H1 (cell line): ENCODE measurements at regions not wholly inside any gene's neighbourhood (a gene's known extent, or its start where the extent isn't known, plus 50 kb on each side); places are given as distances from the start of the nearest gene placed in this dataset.

Source experiments
- CTCF ChIA-PET: fragments of 300-600 bp; sonication (Branson Sonifier 250); formaldehyde crosslinking; loops from one replicate; lab custom pipeline; 2021; ENCODE audit not compliant: partially characterized antibody; lab: Charles Lee
- POLR2A ChIA-PET: fragments of 300-600 bp; sonication (Branson Sonifier 250); formaldehyde crosslinking; loops from one replicate; lab custom pipeline; 2021; ENCODE audit warnings: inconsistent platforms; ENCODE audit not compliant: partially characterized antibody; lab: Charles Lee
- DNase-seq, 2 experiments: peaks; one replicate each; pipeline versions ENCODE4 v3.0.0 to v3.0.0-alpha.2; 2010 to 2022; ENCODE audit warnings: low spot score in 2 of 2, low read depth in 1 of 2, mixed read lengths in 1 of 2
- FAIRE-seq: peaks from 2 replicates; lab custom pipeline; 2011; peaks lifted over from hg19 to GRCh38; lab: Jason Lieb, UNC
- H2AFZ ChIP-seq: 2 replicates; pipeline ENCODE4 v1.8.1; 2012; ENCODE audit warnings: low read length, inconsistent platforms
- H2AK5ac ChIP-seq: 2 replicates; pipeline ENCODE4 v1.6.1; 2013; ENCODE audit warnings: low read depth, low read length
- H2BK120ac ChIP-seq: replicated peaks from 2 replicates; pipeline ENCODE3; 2013; ENCODE audit warnings: low read depth, low read length, inconsistent platforms
- H2BK12ac ChIP-seq: 2 replicates; pipeline ENCODE4 v1.6.1; 2013; ENCODE audit warnings: low read depth, low read length
- H2BK15ac ChIP-seq: 2 replicates; pipeline ENCODE4 v1.6.1; 2013; ENCODE audit warnings: low read length
- H2BK20ac ChIP-seq: 2 replicates; pipeline ENCODE4 v1.6.1; 2013; ENCODE audit warnings: low read length
- H2BK5ac ChIP-seq: 2 replicates; pipeline ENCODE4 v1.6.1; 2013; ENCODE audit warnings: low read depth, low read length
- H3K14ac ChIP-seq: 2 replicates; pipeline ENCODE4 v1.6.1; 2013; ENCODE audit warnings: inconsistent platforms; ENCODE audit not compliant: insufficient read length
- H3K18ac ChIP-seq: 2 replicates; pipeline ENCODE4 v1.6.1; 2013; ENCODE audit warnings: low read length; ENCODE audit errors: extremely low read depth
- H3K23ac ChIP-seq: 2 replicates; pipeline ENCODE4 v1.6.1; 2013; ENCODE audit warnings: inconsistent platforms; ENCODE audit not compliant: insufficient read length
- H3K23me2 ChIP-seq: 2 replicates; pipeline ENCODE4 v1.6.1; 2013; ENCODE audit warnings: low read depth, low read length
- H3K27ac ChIP-seq: 2 replicates; pipeline ENCODE4 v1.6.1; 2011; ENCODE audit warnings: low read depth, low read length, inconsistent platforms
- H3K27me3 ChIP-seq, 4 experiments: replicated peaks in 1 of 4; 1 replicate in 1 of 4; 2 replicates in 3 of 4; pipeline versions ENCODE4 v1.6.1 to v1.8.1; 2011 to 2013; ENCODE audit warnings: low read length in 3 of 4, mild to moderate bottlenecking in 3 of 4, inconsistent platforms in 2 of 4, mixed read lengths in 2 of 4, moderate library complexity in 1 of 4; ENCODE audit not compliant: control insufficient read depth in 3 of 4, insufficient read depth in 3 of 4; ENCODE audit errors: extremely low read depth in 1 of 4
- H3K36me3 ChIP-seq, 4 experiments: 2 replicates each; pipeline versions ENCODE4 v1.6.1 to v1.8.1; 2011 to 2013; ENCODE audit warnings: mild to moderate bottlenecking in 4 of 4, low read length in 3 of 4, moderate library complexity in 2 of 4, control low read depth in 1 of 4, inconsistent platforms in 1 of 4; ENCODE audit not compliant: insufficient read depth in 4 of 4, control insufficient read depth in 2 of 4
- H3K4ac ChIP-seq: replicated peaks from 2 replicates; pipeline ENCODE3; 2013; ENCODE audit warnings: low read length, low read depth, mixed read lengths, inconsistent platforms; ENCODE audit not compliant: insufficient read length
- H3K4me1 ChIP-seq, 4 experiments: replicated peaks in 1 of 4; 1 replicate in 1 of 4; 2 replicates in 3 of 4; pipeline versions ENCODE4 v1.6.1 to v1.8.1; 2011 to 2013; ENCODE audit warnings: low read length in 3 of 4, inconsistent platforms in 2 of 4, mixed read lengths in 1 of 4; ENCODE audit not compliant: insufficient read depth in 4 of 4, control insufficient read depth in 3 of 4
- H3K4me2 ChIP-seq, 2 experiments: 2 replicates each; pipeline versions ENCODE4 v1.6.1 to v1.8.1; 2011 to 2013; ENCODE audit warnings: low read depth in 2 of 2, low read length in 2 of 2, control low read depth in 1 of 2, inconsistent platforms in 1 of 2, mild to moderate bottlenecking in 1 of 2; ENCODE audit not compliant: insufficient read depth in 1 of 2
- H3K4me3 ChIP-seq, 4 experiments: fragments of 200-600, 300-600 bp in 1 of 4; sonication (generic), shearing (Covaris generic), sonication (Bioruptor Twin) in 1 of 4; 2 replicates each; pipeline versions ENCODE4 v1.5.1 to v1.8.1; 2011 to 2016; ENCODE audit warnings: low read length in 4 of 4, low read depth in 3 of 4, control low read depth in 2 of 4, inconsistent platforms in 2 of 4, mild to moderate bottlenecking in 2 of 4, mixed read lengths in 1 of 4, moderate library complexity in 1 of 4; ENCODE audit not compliant: insufficient read depth in 2 of 4; ENCODE audit errors: extremely low read depth in 1 of 4
- H3K56ac ChIP-seq: replicated peaks from 2 replicates; pipeline ENCODE3; 2013; ENCODE audit warnings: low read depth, mild to moderate bottlenecking, mixed read lengths, low read length, inconsistent platforms; ENCODE audit not compliant: insufficient read length
- H3K79me1 ChIP-seq: 2 replicates; pipeline ENCODE4 v1.6.1; 2013; ENCODE audit warnings: low read depth, low read length, control low read depth
- H3K79me2 ChIP-seq, 2 experiments: 2 replicates each; pipeline versions ENCODE4 v1.6.1 to v1.8.1; 2012 to 2013; ENCODE audit warnings: low read length in 2 of 2, mild to moderate bottlenecking in 2 of 2, inconsistent platforms in 1 of 2; ENCODE audit not compliant: insufficient read depth in 2 of 2, control insufficient read depth in 1 of 2
- H3K9ac ChIP-seq, 4 experiments: replicated peaks in 1 of 4; 1 replicate in 1 of 4; 2 replicates in 3 of 4; pipeline versions ENCODE4 v1.6.1 to v1.8.1; 2011 to 2013; ENCODE audit warnings: low read depth in 3 of 4, low read length in 3 of 4, control low read depth in 2 of 4, mild to moderate bottlenecking in 2 of 4, moderate library complexity in 2 of 4, inconsistent platforms in 1 of 4; ENCODE audit errors: extremely low read depth in 1 of 4
- H3K9me3 ChIP-seq, 2 experiments: 2 replicates each; pipeline versions ENCODE4 v1.6.1 to v1.8.1; 2012 to 2013; ENCODE audit warnings: mild to moderate bottlenecking in 2 of 2, moderate library complexity in 2 of 2, control low read depth in 1 of 2, inconsistent platforms in 1 of 2, low read depth in 1 of 2, low read length in 1 of 2, mixed read lengths in 1 of 2; ENCODE audit not compliant: insufficient read depth in 2 of 2
- H4K20me1 ChIP-seq, 2 experiments: replicated peaks in 1 of 2; 2 replicates each; pipeline versions ENCODE3 to v1.8.1; 2011 to 2013; ENCODE audit warnings: inconsistent platforms in 2 of 2, low read length in 2 of 2, mild to moderate bottlenecking in 1 of 2; ENCODE audit not compliant: insufficient read depth in 2 of 2, control insufficient read depth in 1 of 2
- H4K5ac ChIP-seq: 2 replicates; pipeline ENCODE4 v1.6.1; 2013; ENCODE audit warnings: low read length, low read depth, mixed read lengths, inconsistent platforms; ENCODE audit not compliant: insufficient read length
- H4K8ac ChIP-seq: 2 replicates; pipeline ENCODE4 v1.8.0; 2013; ENCODE audit warnings: mild to moderate bottlenecking, moderate library complexity, low read length, inconsistent platforms; ENCODE audit not compliant: insufficient read depth; ENCODE audit errors: extremely low read depth
- H4K91ac ChIP-seq: replicated peaks from 2 replicates; pipeline ENCODE3; 2013; ENCODE audit warnings: low read length, mixed read lengths, inconsistent platforms; ENCODE audit not compliant: insufficient read length
- ASH2L ChIP-seq: fragments of 200-600, 300-600 bp; sonication (generic); IDR thresholded peaks from one replicate; pipeline ENCODE4 v1.7.1; 2017; ENCODE audit warnings: low read length
- RAD21 ChIP-seq, 2 experiments: IDR thresholded peaks in 1 of 2; conservative IDR thresholded peaks in 1 of 2; 2 replicates each; pipeline ENCODE4 v1.6.1; 2011; ENCODE audit warnings: low read depth in 2 of 2, low read length in 2 of 2, improper control_type of control experiment in 1 of 2, inconsistent platforms in 1 of 2, mild to moderate bottlenecking in 1 of 2, moderate library complexity in 1 of 2
- TCF12 ChIP-seq: IDR thresholded peaks from 2 replicates; pipeline ENCODE4 v1.6.1; 2011; ENCODE audit warnings: low read depth, mild to moderate bottlenecking, low read length
- WGBS, 2 experiments: shearing (Covaris generic) in 1 of 2; methylation state at CpG; one replicate each; pipeline versions ENCODE4 v1.1.6 to v1.1.7; 2013 to 2015; ENCODE audit warnings: low lambda C conversion rate in 2 of 2, mixed read lengths in 2 of 2, inconsistent platforms in 1 of 2, low coverage in 1 of 2, missing lambda C conversion rate in 1 of 2; ENCODE audit not compliant: insufficient replicate concordance in 2 of 2, insufficient coverage in 1 of 2, insufficient read length in 1 of 2; ENCODE audit errors: extremely low coverage in 1 of 2, missing lambda C conversion rate in 1 of 2; 5-methylcytosine and 5-hydroxymethylcytosine counted together
- TF ChIP-seq, protein P1 (sequence below), 3 experiments: IDR thresholded peaks; 1 replicate in 2 of 3; 2 replicates in 1 of 3; pipeline versions ENCODE4 v1.5.1 to v1.6.1; 2011; ENCODE audit warnings: low read length in 3 of 3, mild to moderate bottlenecking in 3 of 3, inconsistent platforms in 2 of 3, low read depth in 1 of 3, moderate library complexity in 1 of 3; ENCODE audit not compliant: insufficient read depth in 1 of 3; ENCODE audit errors: control extremely low read depth in 1 of 3

- Histone ChIP-seq H3K4me2 (no peak overlapping the region), H3K9ac (no peak overlapping the region), H2BK12ac (no peak overlapping the region), H4K91ac (no peak overlapping the region), H3K36me3 (no peaks in the 10 kb centered on the region), H3K79me2 (no peaks in the 10 kb centered on the region), H3K18ac (no peak overlapping the region), H2BK20ac (no peak overlapping the region), H4K5ac (no peak overlapping the region), H3K79me1 (no peaks in the 10 kb centered on the region), H3K4me3 (no peak overlapping the region), H2AK5ac (no peak overlapping the region), H3K27ac (no peak overlapping the region), H3K23ac (no peak overlapping the region), H2BK5ac (no peak overlapping the region), H3K27me3 (no peaks in the 10 kb centered on the region), H2BK15ac (no peak overlapping the region), H3K4ac (no peak overlapping the region), H3K23me2 (no peaks in the 10 kb centered on the region), H2BK120ac (no peak overlapping the region), H3K14ac (no peak overlapping the region), H4K8ac (no peak overlapping the region), H3K56ac (no peak overlapping the region), H2AFZ (no peak overlapping the region), H3K4me1 (peaks cover 0 to 2% (median 1%) of the 10 kb centered on the region in 4 experiments; a peak in 2 of 7 replicates), H4K20me1 (no peaks in the 10 kb centered on the region), H3K9me3 (peaks cover 7 to 13% of the 10 kb centered on the region in 2 experiments; a peak in 3 of 4 replicates)
- FAIRE-seq (no peak), DNase-seq (no peak)
- WGBS, 2 experiments = 73% methylated on average over 3 of the region's 3 CpGs; no CpG with 5 or more reads in 1 of the 2 experiments
- POLR2A ChIA-PET = no interaction called here
- CTCF ChIA-PET = interaction anchor here (1.2 kb wide), 1 partner anchor 12 kb away, joined by 3 read pairs; no protein-coding TSS in a partner anchor
- 0 out of 4 replicates have a peak, but pooled peaks of 1 of the 2 experiments have one; percentile 16 for TF ChIP-seq RAD21 (IDR thresholded peaks at IDR 0.05 in 1 of 2, conservative IDR thresholded peaks at IDR 0.05 in 1 of 2; ENCODE audit: low read depth in 2 of 2, low read length in 2 of 2)
- TF ChIP-seq ASH2L = no peak
- no peak for TF ChIP-seq TCF12
- TF ChIP-seq, protein P1, sequence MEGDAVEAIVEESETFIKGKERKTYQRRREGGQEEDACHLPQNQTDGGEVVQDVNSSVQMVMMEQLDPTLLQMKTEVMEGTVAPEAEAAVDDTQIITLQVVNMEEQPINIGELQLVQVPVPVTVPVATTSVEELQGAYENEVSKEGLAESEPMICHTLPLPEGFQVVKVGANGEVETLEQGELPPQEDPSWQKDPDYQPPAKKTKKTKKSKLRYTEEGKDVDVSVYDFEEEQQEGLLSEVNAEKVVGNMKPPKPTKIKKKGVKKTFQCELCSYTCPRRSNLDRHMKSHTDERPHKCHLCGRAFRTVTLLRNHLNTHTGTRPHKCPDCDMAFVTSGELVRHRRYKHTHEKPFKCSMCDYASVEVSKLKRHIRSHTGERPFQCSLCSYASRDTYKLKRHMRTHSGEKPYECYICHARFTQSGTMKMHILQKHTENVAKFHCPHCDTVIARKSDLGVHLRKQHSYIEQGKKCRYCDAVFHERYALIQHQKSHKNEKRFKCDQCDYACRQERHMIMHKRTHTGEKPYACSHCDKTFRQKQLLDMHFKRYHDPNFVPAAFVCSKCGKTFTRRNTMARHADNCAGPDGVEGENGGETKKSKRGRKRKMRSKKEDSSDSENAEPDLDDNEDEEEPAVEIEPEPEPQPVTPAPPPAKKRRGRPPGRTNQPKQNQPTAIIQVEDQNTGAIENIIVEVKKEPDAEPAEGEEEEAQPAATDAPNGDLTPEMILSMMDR (IDR thresholded peaks at IDR 0.05; ENCODE audit: control extremely low read depth in 1 of 3, insufficient read depth in 1 of 3, low read depth in 1 of 3, low read length in 3 of 3) = peak in 2 of 3 experiments; percentile 14 to 18; a peak in 2 of 4 replicates
These were observed 311.3 kb upstream of the CNR1 start for GRCh38 chr6:88477413-88477812.
